Progenitor cell of endocrine pancreas (in vitro differentiated cells): ENCODE measurements at regions not wholly inside any gene's neighbourhood (a gene's known extent, or its start where the extent isn't known, plus 50 kb on each side); places are given as distances from the start of the nearest gene placed in this dataset.

Source experiments
- DNase-seq: peaks from one replicate; pipeline ENCODE4 v3.0.0; 2021; ENCODE audit warnings: low spot score; ENCODE audit not compliant: unreplicated experiment
- H3K27ac Mint-ChIP-seq: 2 replicates; pipeline ENCODE4 v1.8.0; 2021; ENCODE audit warnings: mild to moderate bottlenecking, moderate library complexity, mixed read lengths
- H3K27me3 Mint-ChIP-seq: 2 replicates; pipeline ENCODE4 v1.8.0; 2021; ENCODE audit warnings: mixed read lengths
- H3K36me3 Mint-ChIP-seq: 2 replicates; pipeline ENCODE4 v1.8.0; 2022; ENCODE audit warnings: mixed read lengths; ENCODE audit not compliant: insufficient read depth
- H3K4me1 Mint-ChIP-seq: 2 replicates; pipeline ENCODE4 v1.8.0; 2021; ENCODE audit warnings: low read depth, mixed read lengths
- H3K4me3 Mint-ChIP-seq: 2 replicates; pipeline ENCODE4 v1.8.0; 2021; ENCODE audit warnings: low read depth, mild to moderate bottlenecking, moderate library complexity, mixed read lengths
- H3K9me3 Mint-ChIP-seq: 2 replicates; pipeline ENCODE4 v1.8.0; 2021; ENCODE audit warnings: low read depth, mixed read lengths
- CTCF ChIP-seq: fragments of 200-600 bp; sonication (generic); IDR thresholded peaks from one replicate; pipeline ENCODE4 v1.5.0; 2021; ENCODE audit warnings: antibody characterized with exemption, mild to moderate bottlenecking; ENCODE audit not compliant: unreplicated experiment

GRCh38 chrX:42220666-42221065, 297.3 kb upstream of the CASK start:
- no peak for TF ChIP-seq CTCF
- Mint-ChIP-seq H3K36me3 (no peaks in the 10 kb centered on the region), H3K4me3 (no peak overlapping the region), H3K9me3 (peaks cover 29% of the 10 kb centered on the region), H3K27ac (no peak overlapping the region), H3K4me1 (no peaks in the 10 kb centered on the region), H3K27me3 (no peaks in the 10 kb centered on the region)
- no peak for DNase-seq

- H3K4me1 Mint-ChIP-seq: no peaks in the 10 kb centered on the region
- H3K9me3 Mint-ChIP-seq: peaks cover 26% of the 10 kb centered on the region
- H3K4me3 Mint-ChIP-seq: no peak overlapping the region
- H3K27me3 Mint-ChIP-seq: no peaks in the 10 kb centered on the region
- no peak overlapping the region for H3K27ac Mint-ChIP-seq
- DNase-seq: no peak
- no peak for TF ChIP-seq CTCF
- H3K36me3 Mint-ChIP-seq: no peaks in the 10 kb centered on the region
These were observed 296.7 kb upstream of the CASK start for GRCh38 chrX:42220083-42220482.

- no peak for DNase-seq
- no peak overlapping the region for H3K4me3 Mint-ChIP-seq
- H3K36me3 Mint-ChIP-seq: no peaks in the 10 kb centered on the region
These were observed 295.9 kb upstream of the CASK start for GRCh38 chrX:42219231-42219630.

GRCh38 chrX:42195506-42195905, 272.2 kb upstream of the CASK start:
- H3K27me3 Mint-ChIP-seq: no peaks in the 10 kb centered on the region
- no peaks in the 10 kb centered on the region for H3K36me3 Mint-ChIP-seq
- no peak overlapping the region for H3K4me3 Mint-ChIP-seq
- H3K27ac Mint-ChIP-seq: no peak overlapping the region
- TF ChIP-seq CTCF: no peak
- peaks cover 13% of the 10 kb centered on the region for H3K9me3 Mint-ChIP-seq
- H3K4me1 Mint-ChIP-seq: no peaks in the 10 kb centered on the region
- DNase-seq: no peak

More at GRCh38 chrX:42219231-42219630, 295.9 kb upstream of the CASK start:
- H3K9me3 Mint-ChIP-seq: peaks cover 18% of the 10 kb centered on the region
- no peaks in the 10 kb centered on the region for H3K4me1 Mint-ChIP-seq
- no peak overlapping the region for H3K27ac Mint-ChIP-seq
- no peaks in the 10 kb centered on the region for H3K27me3 Mint-ChIP-seq
- TF ChIP-seq CTCF: no peak

- no peak for TF ChIP-seq CTCF
- H3K4me3 Mint-ChIP-seq: no peak overlapping the region
- H3K4me1 Mint-ChIP-seq: no peaks in the 10 kb centered on the region
- no peaks in the 10 kb centered on the region for H3K36me3 Mint-ChIP-seq
- no peak overlapping the region for H3K27ac Mint-ChIP-seq
- no peaks in the 10 kb centered on the region for H3K27me3 Mint-ChIP-seq
- peaks cover 14% of the 10 kb centered on the region for H3K9me3 Mint-ChIP-seq
- DNase-seq: no peak
These were observed 266.2 kb upstream of the CASK start for GRCh38 chrX:42189576-42189975.
